Fibroblast of lung (primary cell): ENCODE measurements at regions not wholly inside any gene's neighbourhood (a gene's known extent, or its start where the extent isn't known, plus 50 kb on each side); places are given as distances from the start of the nearest gene placed in this dataset.

ENCODE experiments used
- DNase-seq, 2 donors: peaks; one replicate each; pipeline versions ENCODE4 v3.0.0 to v3.0.0-alpha.2; 2010; ENCODE audit warnings: low read depth in 2 of 2
- H2AFZ ChIP-seq: 2 replicates; pipeline ENCODE4 v1.5.1; 2012; ENCODE audit warnings: low read length, control low read depth, inconsistent platforms
- H3K27ac ChIP-seq: 2 replicates; pipeline ENCODE4 v1.5.1; 2011; ENCODE audit warnings: low read length, control low read depth; ENCODE audit not compliant: insufficient read depth
- H3K27me3 ChIP-seq: 2 replicates; pipeline ENCODE4 v1.5.1; 2011; ENCODE audit warnings: mild to moderate bottlenecking, low read length; ENCODE audit not compliant: control insufficient read depth, insufficient read depth
- H3K36me3 ChIP-seq: 2 replicates; pipeline ENCODE4 v1.5.1; 2011; ENCODE audit warnings: low read length; ENCODE audit not compliant: control insufficient read depth, insufficient read depth
- H3K4me1 ChIP-seq: 2 replicates; pipeline ENCODE4 v1.5.1; 2011; ENCODE audit warnings: low read length; ENCODE audit not compliant: control insufficient read depth, insufficient read depth; ENCODE audit errors: extremely low read depth
- H3K4me2 ChIP-seq: 2 replicates; pipeline ENCODE4 v1.5.1; 2011; ENCODE audit warnings: low read length, control low read depth; ENCODE audit not compliant: insufficient read depth; ENCODE audit errors: extremely low read depth
- H3K4me3 ChIP-seq, 4 experiments: fragments of 200-600 bp in 1 of 4; sonication (generic) in 1 of 4; replicated peaks in 1 of 4; 2 replicates each; pipeline ENCODE4 v1.5.1; 2011 to 2016; ENCODE audit warnings: low read length in 4 of 4, low read depth in 3 of 4, mild to moderate bottlenecking in 3 of 4, control low read depth in 2 of 4, inconsistent platforms in 1 of 4, mixed read lengths in 1 of 4; ENCODE audit not compliant: insufficient read depth in 1 of 4; ENCODE audit errors: control extremely low read depth in 1 of 4
- H3K79me2 ChIP-seq: 2 replicates; pipeline ENCODE4 v1.5.1; 2012; ENCODE audit warnings: mild to moderate bottlenecking, low read length, inconsistent platforms; ENCODE audit not compliant: control insufficient read depth, insufficient read depth
- H3K9ac ChIP-seq: 2 replicates; pipeline ENCODE4 v1.5.1; 2011; ENCODE audit warnings: mild to moderate bottlenecking, low read length, control low read depth; ENCODE audit not compliant: insufficient read depth
- H3K9me3 ChIP-seq: 2 replicates; pipeline ENCODE4 v1.5.1; 2012; ENCODE audit warnings: low read depth, low read length; ENCODE audit not compliant: control insufficient read depth, insufficient read depth
- H4K20me1 ChIP-seq: 2 replicates; pipeline ENCODE4 v1.5.1; 2011; ENCODE audit warnings: low read length; ENCODE audit not compliant: control insufficient read depth, insufficient read depth; ENCODE audit errors: extremely low read depth
- CTCF ChIP-seq, 2 donors: IDR thresholded peaks in 1 of 2; conservative IDR thresholded peaks in 1 of 2; 1 replicate in 1 of 2; 2 replicates in 1 of 2; pipeline ENCODE4 v1.5.1; 2011 to 2012; ENCODE audit warnings: low read length in 2 of 2, control low read depth in 1 of 2, inconsistent platforms in 1 of 2, low read depth in 1 of 2, mild to moderate bottlenecking in 1 of 2
- EZH2 ChIP-seq: IDR thresholded peaks from 2 replicates; pipeline ENCODE4 v1.5.1; 2012; ENCODE audit warnings: low read length, control low read depth, mild to moderate bottlenecking; ENCODE audit errors: missing control alignments

- no peak overlapping the region for H3K4me2 ChIP-seq
- H3K9ac ChIP-seq: no peak overlapping the region
- TF ChIP-seq EZH2 (no peak), CTCF (conservative IDR thresholded peaks at IDR 0.05 in 1 of 2, IDR thresholded peaks at IDR 0.05 in 1 of 2; ENCODE audit: low read depth in 1 of 2, low read length in 2 of 2) (no peak)
- no peaks in the 10 kb centered on the region for H3K27me3 ChIP-seq
- H3K4me3 ChIP-seq: no peak overlapping the region
- no peak overlapping the region for H2AFZ ChIP-seq
- H3K4me1 ChIP-seq: no peaks in the 10 kb centered on the region
- no peak overlapping the region for H3K27ac ChIP-seq
- DNase-seq: no peak
- H3K79me2 ChIP-seq: no peaks in the 10 kb centered on the region
- no peaks in the 10 kb centered on the region for H4K20me1 ChIP-seq
- no peaks in the 10 kb centered on the region for H3K9me3 ChIP-seq
- no peaks in the 10 kb centered on the region for H3K36me3 ChIP-seq
These were observed 1215.1 kb downstream of the ADGRL3 start for GRCh38 chr4:62415256-62415655.

GRCh38 chr4:62414563-62414962 lies 1214.4 kb downstream of the ADGRL3 start:
- H3K9ac ChIP-seq: no peak overlapping the region
- H3K27ac ChIP-seq: no peak overlapping the region
- no peaks in the 10 kb centered on the region for H3K79me2 ChIP-seq
- no peak overlapping the region for H3K4me2 ChIP-seq
- H3K36me3 ChIP-seq: no peaks in the 10 kb centered on the region
- no peaks in the 10 kb centered on the region for H3K4me1 ChIP-seq
- no peak for TF ChIP-seq CTCF (conservative IDR thresholded peaks at IDR 0.05 in 1 of 2, IDR thresholded peaks at IDR 0.05 in 1 of 2; ENCODE audit: low read depth in 1 of 2, low read length in 2 of 2)
- no peak for TF ChIP-seq EZH2
- DNase-seq: no peak
- no peaks in the 10 kb centered on the region for H4K20me1 ChIP-seq
- H2AFZ ChIP-seq: no peak overlapping the region
- H3K4me3 ChIP-seq: no peak overlapping the region
- no peaks in the 10 kb centered on the region for H3K27me3 ChIP-seq
- no peaks in the 10 kb centered on the region for H3K9me3 ChIP-seq

- no peaks in the 10 kb centered on the region for H4K20me1 ChIP-seq
- DNase-seq: no peak
- no peak overlapping the region for H3K27ac ChIP-seq
- no peak for TF ChIP-seq EZH2
- TF ChIP-seq CTCF (conservative IDR thresholded peaks at IDR 0.05 in 1 of 2, IDR thresholded peaks at IDR 0.05 in 1 of 2; ENCODE audit: low read depth in 1 of 2, low read length in 2 of 2): no peak
- no peaks in the 10 kb centered on the region for H3K27me3 ChIP-seq
- no peak overlapping the region for H3K4me3 ChIP-seq
- no peaks in the 10 kb centered on the region for H3K36me3 ChIP-seq
- no peak overlapping the region for H3K9ac ChIP-seq
- no peak overlapping the region for H2AFZ ChIP-seq
- H3K79me2 ChIP-seq: no peaks in the 10 kb centered on the region
- H3K9me3 ChIP-seq: no peaks in the 10 kb centered on the region
- no peak overlapping the region for H3K4me2 ChIP-seq
- H3K4me1 ChIP-seq: no peaks in the 10 kb centered on the region
These were observed 1210.4 kb downstream of the ADGRL3 start for GRCh38 chr4:62410371-62411003.
